CD4-positive, alpha-beta T cell treated with Interleukin-21 for 1 hour (primary cell): ENCODE measurements at regions not wholly inside any gene's neighbourhood (a gene's known extent, or its start where the extent isn't known, plus 50 kb on each side); places are given as distances from the start of the nearest gene placed in this dataset.
"Not testable (repeated sequence)": the region's sequence is repeated elsewhere in the genome, so short reads cannot be mapped to it uniquely, and the experiment has no call there.

Experiments used
- DNase-seq: peaks from one replicate; pipeline ENCODE4 v3.0.0-alpha.2; 2020

DNA sequence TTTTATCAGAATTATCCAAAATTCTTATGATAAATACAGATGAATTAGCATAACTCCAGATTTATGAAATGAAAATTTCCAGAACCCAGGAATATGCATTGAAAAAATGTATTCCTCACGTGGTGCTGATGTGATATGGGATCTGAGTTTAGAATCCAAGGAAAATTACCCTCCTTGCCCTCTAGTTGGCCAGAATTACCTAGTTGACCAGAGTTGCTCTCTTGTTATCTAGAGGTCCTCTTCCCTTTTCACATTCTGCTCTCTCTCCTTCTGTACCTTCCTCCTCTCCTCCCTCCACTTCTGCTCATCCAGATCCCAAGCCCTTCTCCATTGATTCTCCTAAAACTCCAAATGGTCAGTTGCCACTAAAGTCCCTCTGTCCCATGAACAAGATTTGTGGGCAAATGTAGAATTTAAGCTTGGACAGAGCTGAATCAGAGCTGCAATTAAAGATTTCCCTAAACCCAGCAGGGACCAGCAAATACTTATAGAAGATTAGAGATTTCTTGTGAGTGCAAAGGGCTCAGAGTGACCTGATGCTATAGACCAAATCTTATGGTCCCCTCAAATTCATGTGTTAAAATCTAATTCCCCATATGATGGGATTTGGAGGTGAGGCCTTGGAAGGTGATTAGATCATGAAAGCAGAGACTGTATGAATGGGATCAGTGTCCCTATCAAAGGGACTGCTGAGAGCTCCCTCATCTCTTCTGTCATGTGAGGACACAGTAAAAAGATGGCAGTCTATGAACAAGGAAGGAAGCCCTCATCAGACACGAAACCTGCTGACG is 103.2 kb upstream of the IGLL5 start:
- no peak for DNase-seq

DNA sequence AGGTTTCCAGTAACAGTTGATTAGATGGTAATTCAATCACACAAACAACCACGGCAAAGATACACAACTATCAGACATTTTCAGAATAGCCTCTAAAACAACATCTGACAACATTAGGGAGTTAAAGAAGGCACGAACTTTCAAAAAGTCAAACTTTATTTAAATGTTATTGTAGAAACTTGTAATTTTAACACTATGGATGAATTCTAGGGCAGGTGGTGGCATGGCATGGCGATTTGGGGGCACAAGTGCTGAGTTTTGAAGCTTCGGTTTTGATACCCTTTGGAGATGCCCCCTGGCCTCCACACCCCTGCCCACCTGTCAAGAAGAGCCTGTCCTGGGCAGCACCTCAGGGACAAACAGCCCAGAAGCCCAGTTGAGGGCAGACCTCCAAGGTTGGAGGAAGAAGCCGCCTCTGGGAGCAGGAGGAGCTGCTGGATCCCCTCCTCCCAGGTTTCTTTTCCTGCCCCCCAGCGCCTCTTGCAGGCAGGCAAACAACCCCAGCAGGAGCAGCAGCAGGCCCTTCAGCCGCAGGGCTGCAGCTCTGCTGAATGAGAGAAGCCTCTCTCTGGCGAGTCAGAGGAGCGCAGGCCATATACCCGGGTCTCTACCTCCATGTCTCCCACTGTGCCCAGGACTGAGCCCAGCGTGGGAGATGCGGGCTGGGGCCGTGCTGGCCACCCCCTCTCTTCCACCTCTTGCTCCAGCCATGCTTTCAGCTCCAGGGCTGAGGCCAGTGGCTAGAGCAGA is 102.1 kb upstream of the IGLL5 start:
- no peak for DNase-seq

- no peak for DNase-seq
Measured at GRCh38 chr22:22786301-22787115, 101.1 kb upstream of the IGLL5 start.

DNA sequence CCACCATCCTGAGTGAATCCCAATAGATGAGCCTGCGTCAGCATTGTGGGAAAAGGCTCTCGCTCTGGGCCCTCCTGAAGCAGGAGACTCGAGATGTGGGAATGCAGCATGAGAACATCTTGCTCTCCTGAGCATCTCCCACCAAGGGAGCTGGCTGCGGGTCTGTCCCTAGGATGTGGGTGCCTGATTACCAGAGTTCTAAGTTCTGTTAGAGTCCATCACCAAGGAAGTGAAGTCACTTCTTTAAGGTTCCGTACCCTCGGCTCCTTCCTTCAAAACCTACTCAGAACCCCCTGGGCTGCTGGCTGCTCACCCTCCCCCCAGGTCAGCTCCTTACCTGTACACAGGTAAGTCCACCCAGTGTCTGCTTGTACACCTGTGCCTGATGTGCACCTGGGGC is 100.5 kb upstream of the IGLL5 start:
- no peak for DNase-seq

DNA sequence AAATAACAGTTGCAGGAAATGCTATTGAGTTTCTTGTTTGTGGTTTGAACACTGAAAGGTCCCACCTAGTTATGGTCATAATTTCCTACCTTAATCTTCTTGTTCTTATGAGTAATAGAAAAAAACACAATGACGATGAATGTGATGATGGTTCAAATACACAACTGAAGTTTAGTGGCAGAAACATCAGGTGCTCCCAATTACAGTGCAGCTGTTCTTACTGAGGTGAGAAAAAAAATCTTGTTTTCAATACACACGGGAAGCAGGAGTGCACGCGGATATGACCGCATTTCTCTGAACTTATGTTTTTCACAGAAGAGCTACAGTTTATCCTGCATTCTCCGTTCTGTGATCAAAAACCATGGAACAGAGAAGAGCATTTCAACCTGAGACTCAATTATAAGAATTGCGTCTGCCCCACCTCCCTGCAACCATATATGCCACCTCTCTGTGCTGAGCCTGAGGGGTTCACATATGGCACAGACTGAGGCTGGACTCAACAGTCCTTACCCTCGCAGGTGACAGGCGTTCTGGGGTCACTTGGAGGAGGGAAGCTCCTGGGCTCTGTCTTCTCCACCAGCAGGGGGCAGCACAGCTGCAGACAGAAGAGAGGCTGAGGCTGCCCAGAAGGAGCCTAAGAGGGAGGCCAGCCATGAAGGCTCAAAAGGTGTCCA is 99.7 kb upstream of the IGLL5 start:
- peak; percentile 71 for DNase-seq

DNA sequence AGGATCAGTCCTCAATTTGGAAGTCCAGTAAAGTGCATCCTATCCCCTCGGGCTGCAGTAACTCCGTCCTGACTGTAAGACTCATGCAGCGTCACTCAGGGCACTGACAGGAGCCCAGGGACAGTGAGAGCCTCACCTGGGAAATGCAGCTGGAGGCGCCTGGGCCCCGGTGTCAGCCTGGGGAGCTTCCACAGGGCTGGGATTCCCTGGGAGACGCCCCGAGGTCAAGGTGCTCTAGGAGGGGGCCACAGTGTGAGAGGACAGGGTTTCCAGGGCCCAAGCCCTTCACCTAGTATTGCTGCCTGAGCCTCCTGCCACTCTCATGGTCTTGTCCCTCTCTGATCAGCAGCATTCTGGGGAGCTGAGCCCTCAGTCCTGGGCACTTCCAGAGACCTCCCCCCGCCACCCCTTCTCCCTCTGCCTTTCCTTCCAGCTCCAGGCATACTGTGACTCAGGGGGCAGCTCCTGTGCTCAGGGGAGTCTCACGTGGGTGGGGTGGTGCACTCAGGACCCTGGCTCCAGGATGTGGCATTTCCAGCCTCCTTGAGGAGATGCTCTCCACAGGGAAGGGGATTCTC is 99.1 kb upstream of the IGLL5 start:
- DNase-seq = no peak

DNA sequence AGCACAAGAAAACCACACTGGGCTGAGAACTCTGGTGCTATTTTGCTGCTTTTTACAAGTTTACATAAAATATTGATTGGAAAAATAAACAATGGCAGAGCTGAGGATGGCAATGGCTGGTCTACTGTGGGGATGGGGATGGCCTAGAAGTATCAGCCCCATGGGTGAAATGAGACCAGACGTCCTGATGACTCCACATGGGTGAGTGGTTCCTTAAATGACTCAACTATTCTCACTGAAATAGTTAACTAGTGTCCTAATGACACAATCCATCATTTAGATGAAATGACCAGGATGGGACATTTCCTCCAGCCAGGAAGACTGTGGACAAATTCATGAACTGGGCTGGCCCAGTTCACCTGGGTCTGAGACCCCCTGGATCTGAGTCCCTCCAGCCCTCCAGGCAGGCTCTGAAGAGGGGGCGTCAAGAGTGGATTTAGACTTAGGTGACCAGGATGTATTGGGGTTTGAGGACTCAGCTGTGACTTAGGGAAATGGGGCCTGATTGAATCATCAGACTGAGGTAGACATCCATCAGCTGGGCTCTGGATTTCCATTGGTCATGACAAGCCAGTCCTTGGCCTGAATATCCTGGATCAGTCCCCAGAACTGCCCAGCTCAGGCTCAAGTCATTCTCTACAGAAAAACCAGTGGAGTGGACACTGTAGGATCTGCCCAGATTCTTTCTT is 98.2 kb upstream of the IGLL5 start:
- DNase-seq = no peak

DNA sequence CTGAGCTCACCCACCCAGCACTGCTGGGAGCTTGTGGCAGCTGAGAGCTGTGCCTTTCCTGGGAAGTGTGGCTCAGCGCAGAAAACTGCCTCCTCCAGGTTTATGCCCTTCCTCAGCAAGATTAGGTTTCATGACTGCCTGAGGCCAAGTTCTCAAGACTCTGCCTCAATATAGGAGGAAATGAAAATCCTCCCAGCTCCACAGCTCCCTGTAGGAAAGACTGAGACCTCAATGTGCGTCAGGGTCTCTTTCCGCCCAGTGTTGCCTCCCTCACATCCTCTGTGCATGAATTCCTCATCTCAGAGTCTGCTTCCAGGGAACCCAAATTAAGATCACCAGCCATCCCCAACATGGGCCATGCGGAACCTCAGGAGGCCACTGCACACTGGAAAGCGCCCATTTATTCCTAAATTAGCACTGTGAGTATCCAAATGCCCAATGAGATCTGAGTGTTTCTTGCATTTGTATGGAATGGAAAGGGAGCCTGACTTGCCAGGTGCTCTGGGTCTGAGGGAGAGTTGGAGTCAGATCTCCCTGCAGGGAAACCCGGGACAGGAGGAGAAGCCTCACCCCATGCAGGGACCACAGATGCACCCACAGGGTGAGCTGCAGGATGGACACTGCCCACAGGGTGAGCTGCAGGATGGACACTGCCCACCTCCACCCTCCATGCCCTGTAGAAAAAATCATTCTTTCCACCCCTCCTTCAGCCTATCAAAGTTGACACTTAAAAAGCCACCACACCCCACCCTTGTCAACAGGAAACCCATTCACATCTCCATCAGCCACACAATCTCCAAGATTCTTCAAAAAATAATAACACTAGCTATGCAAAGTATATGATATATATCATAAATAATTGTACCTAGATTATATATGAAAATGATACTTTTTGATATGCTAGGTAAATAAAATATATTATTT is 97.4 kb upstream of the IGLL5 start:
- peak; percentile 29 for DNase-seq

DNA sequence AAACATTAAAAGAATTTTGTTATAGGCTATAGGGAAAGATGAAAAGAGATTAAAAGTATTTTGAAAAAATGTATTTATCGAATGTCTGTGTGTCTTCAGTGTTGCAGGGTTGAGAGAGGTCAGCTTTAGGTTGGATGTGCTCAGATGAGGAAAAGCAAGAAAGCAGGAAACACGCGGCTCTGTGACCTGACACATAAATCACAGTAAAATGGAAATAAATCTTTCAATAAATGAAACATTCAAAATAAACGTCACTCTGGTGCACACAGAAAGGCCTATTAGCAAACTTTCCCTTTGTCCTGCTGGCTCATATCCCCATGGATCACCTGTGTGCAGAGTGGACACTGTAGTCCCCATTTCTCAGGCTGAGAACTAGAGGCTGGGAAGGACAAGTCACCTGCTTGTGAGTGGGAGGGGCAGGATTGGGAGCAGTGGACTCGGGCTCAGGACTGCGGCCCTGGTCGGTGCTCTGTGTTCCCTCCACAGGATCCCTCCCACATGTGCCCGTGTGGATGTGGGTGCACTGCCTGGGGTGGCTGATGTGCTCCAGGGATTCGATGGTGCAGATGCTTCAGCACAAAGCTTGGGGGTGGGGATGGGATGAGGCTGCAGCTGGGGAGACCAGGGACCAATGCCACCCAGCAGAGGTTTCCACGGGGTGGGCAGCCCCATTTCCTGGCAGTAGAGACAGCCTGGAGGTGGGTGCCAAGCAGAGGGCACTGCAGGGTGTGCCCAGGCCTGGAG is 96.0 kb upstream of the IGLL5 start:
- no peak for DNase-seq

DNA sequence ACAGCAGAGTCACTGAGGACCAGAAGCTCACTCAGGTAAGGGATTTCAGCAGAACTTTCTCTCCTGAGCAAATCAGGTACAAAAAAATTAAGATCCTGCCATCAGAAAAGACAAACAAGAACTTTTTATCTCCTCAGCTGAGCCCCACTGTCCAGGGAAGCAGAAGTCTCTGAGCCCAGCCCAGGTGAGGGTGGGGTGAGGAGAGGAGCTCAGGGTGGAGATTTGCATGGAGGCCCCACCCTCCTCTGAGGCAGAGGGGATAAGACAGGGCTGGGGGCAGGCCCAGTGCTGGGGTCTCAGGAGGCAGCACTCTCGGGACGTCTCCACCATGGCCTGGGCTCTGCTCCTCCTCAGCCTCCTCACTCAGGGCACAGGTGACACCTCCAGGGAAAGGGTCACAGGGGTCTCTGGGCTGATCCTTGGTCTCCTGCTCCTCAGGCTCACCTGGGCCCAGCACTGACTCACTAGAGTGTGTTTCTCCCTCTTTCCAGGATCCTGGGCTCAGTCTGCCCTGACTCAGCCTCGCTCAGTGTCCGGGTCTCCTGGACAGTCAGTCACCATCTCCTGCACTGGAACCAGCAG is 95.3 kb upstream of the IGLL5 start:
- not testable (repeated sequence) for DNase-seq

DNA sequence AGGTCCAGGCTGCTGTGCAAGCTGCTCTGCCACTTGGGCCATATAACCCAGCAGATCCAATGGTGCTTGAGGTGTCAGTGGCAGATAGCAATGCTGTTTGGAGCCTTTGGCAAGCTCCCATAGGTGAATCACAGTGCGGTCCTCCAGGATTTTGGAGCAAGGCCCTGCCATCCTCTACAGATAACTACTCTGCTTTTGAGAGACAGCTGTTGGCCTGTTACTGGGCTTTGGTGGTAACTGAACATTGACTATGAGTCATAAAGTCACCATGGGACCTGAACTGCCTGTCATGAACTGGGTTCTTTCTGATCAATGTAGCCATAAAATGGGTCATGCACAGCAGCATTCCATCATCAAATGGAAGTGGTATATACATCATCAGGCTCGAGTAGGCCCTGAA is 92.0 kb upstream of the IGLL5 start:
- DNase-seq = not testable (repeated sequence)

DNA sequence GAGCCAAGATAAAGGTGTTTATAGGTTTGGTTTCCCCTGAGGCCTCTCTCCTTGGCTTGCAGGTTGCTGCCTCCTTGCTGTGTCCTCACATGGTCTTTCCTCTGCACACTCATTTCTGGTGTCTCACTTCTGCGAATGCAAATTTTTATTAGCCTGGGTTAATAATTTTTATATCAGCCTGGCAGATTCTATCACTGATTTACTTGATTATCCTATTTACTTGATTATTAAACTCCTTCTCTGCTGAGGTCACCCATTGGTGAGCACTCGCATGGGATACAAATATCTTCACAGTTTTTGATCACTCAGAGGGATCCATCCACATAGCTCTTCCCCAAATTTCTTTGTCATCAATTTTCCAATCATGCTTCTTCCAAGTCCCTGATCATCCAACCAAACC is 90.9 kb upstream of the IGLL5 start:
- no peak for DNase-seq

DNA sequence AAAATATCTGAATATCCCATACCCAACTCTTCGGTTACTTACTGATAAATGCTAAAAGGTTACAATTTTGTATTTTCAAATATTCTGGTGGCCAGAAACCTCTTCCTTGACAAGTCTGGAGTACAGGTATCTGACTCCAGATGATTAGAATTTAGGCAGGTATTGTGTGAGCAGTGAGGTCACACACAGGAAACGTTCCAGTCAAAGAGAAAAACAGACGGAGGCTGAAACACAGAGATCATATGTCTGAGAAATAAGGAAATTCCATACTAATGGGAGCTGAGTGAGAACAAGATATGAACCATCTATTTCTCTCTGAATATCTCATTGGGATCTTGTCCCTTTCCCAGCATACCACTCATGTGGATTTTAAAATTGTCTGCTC is 89.4 kb upstream of the IGLL5 start:
- DNase-seq = no peak

GRCh38 chr22:22798716-22799115 is 88.9 kb upstream of the IGLL5 start:
- DNase-seq = no peak

DNA sequence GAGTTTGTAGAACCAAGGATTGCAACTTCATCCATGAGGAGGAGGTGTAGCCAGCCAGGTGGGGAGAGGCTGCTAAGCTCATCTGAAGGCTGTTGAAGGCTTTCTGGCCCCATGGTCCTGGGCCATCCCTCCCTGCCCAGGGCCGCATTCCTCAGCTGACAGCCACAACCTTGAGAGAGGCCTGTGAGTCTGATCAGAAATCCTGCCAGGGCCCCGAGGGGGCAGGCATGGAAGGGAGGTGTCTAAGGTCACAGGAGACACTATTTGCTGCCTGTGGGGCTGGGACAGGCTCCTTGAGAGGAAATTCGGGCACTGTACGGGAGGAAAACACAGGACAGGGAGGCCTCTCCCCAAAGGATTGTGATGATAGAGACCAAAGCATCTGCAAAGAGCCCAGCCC is 88.1 kb upstream of the IGLL5 start:
- no peak for DNase-seq

DNA sequence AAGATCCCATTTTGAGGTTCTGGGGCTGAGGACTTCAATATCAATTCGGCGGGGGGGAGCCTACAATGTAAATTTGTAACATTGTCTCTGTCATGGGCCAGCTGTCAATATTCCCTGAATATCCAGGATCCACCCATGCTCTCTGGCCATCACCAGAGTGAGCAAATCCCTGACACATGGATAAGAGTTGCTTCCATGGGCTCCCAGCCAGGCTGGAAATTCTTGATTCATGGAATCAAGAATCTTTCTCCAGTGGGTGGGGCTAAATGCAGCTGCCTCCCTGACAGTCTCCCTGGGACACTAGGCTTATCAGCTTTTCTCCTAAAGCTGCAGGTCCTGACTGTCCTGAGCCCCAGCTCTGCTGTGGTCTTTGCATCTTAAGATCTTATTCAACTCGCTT is 86.9 kb upstream of the IGLL5 start:
- no peak for DNase-seq

DNA sequence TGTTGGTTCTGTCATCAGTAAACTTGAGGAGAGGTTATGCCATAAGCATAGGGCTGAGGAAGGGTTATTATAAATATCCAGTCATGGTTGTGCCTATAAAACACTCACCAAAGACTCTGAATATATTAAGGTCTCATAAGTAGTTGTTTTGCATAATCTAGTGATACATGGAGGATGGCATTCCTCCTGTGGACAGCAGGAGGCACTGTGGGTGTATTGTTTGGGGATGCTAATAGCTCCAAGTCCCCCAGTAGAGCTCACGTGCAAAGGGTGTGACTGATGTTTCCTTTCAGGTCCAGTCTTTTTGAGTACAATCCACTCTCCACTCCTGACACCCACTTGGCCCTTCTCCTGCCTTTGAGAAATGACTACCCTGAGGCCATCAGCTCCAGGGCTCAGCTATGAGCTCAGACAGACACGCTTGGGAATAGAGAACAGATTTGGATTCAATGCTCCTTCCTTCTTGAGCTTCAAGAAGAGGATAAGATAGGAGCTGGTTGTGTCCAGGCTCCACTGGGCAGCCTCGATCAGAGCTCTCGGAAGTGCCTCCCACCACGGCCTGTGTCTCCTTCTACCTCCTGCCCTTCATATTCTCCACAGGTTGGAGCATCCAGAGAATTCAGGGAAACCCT is 85.2 kb upstream of the IGLL5 start:
- peak; percentile 64 for DNase-seq

- no peak for DNase-seq
Measured at GRCh38 chr22:22803285-22803853, 84.2 kb upstream of the IGLL5 start.

GRCh38 chr22:22810018-22810427 is 77.6 kb upstream of the IGLL5 start:
- peak; percentile 72 for DNase-seq
